Endodermal cell (in vitro differentiated cells): ENCODE measurements at regions not wholly inside any gene's neighbourhood (a gene's known extent, or its start where the extent isn't known, plus 50 kb on each side); places are given as distances from the start of the nearest gene placed in this dataset.

Experiments
- DNase-seq: peaks from one replicate; pipeline ENCODE4 v3.0.0-alpha.2; 2017
- H3K27ac ChIP-seq: 2 replicates; pipeline ENCODE4 v1.5.1; 2013; ENCODE audit warnings: mild to moderate bottlenecking, low read depth, low read length, moderate library complexity
- H3K27me3 ChIP-seq: 2 replicates; pipeline ENCODE4 v1.6.1; 2013; ENCODE audit warnings: mild to moderate bottlenecking, low read length, moderate library complexity; ENCODE audit not compliant: insufficient read depth, control insufficient read depth, poor library complexity, severe bottlenecking
- H3K36me3 ChIP-seq: 2 replicates; pipeline ENCODE4 v1.7.0; 2013; ENCODE audit warnings: mild to moderate bottlenecking, low read length, moderate library complexity; ENCODE audit not compliant: control insufficient read depth, insufficient read depth
- H3K4me1 ChIP-seq: one replicate; pipeline ENCODE4 v1.7.0; 2013; ENCODE audit warnings: low read length; ENCODE audit not compliant: control insufficient read depth, insufficient read depth
- H3K4me3 ChIP-seq: 2 replicates; pipeline ENCODE4 v1.5.1; 2013; ENCODE audit warnings: mild to moderate bottlenecking, low read length, moderate library complexity
- H3K9ac ChIP-seq: 2 replicates; pipeline ENCODE4 v1.6.1; 2013; ENCODE audit warnings: mild to moderate bottlenecking, low read length, moderate library complexity; ENCODE audit not compliant: poor library complexity, severe bottlenecking; ENCODE audit errors: extremely low read depth
- H3K9me3 ChIP-seq: 2 replicates; pipeline ENCODE4 v1.6.1; 2013; ENCODE audit warnings: mild to moderate bottlenecking, low read length, moderate library complexity; ENCODE audit not compliant: control insufficient read depth
- H3K27ac Mint-ChIP-seq: 2 replicates; pipeline ENCODE4 v1.8.0; 2020; ENCODE audit warnings: mixed read lengths
- H3K27me3 Mint-ChIP-seq: 2 replicates; pipeline ENCODE4 v1.8.0; 2021; ENCODE audit warnings: mild to moderate bottlenecking, mixed read lengths; ENCODE audit not compliant: insufficient read depth
- H3K36me3 Mint-ChIP-seq: 2 replicates; pipeline ENCODE4 v1.8.0; 2020; ENCODE audit warnings: low read depth, mixed read lengths
- H3K4me1 Mint-ChIP-seq: 2 replicates; pipeline ENCODE4 v1.8.0; 2020; ENCODE audit warnings: mixed read lengths
- H3K4me3 Mint-ChIP-seq: 2 replicates; pipeline ENCODE4 v1.8.0; 2020; ENCODE audit warnings: mild to moderate bottlenecking, moderate library complexity, mixed read lengths
- H3K9me3 Mint-ChIP-seq: 2 replicates; pipeline ENCODE4 v1.8.0; 2020; ENCODE audit warnings: mild to moderate bottlenecking, mixed read lengths
- CTCF ChIP-seq: fragments of 200-600 bp; sonication (generic); conservative IDR thresholded peaks from 2 replicates; pipeline ENCODE4 v1.5.0; 2021; ENCODE audit warnings: antibody characterized with exemption, mild to moderate bottlenecking
- WGBS, 2 experiments: methylation state at CpG; one replicate each; pipeline versions ENCODE4 v1.1.5 to v1.1.7; 2013; ENCODE audit warnings: missing lambda C conversion rate in 2 of 2, mixed read lengths in 1 of 2; ENCODE audit not compliant: insufficient coverage in 1 of 2, insufficient read length in 1 of 2; 5-methylcytosine and 5-hydroxymethylcytosine counted together

- no peak for DNase-seq
- Histone ChIP-seq H3K36me3 (no peaks in the 10 kb centered on the region), H3K4me1 (no peaks in the 10 kb centered on the region), H3K9me3 (no peaks in the 10 kb centered on the region), H3K27me3 (no peaks in the 10 kb centered on the region), H3K4me3 (no peak overlapping the region), H3K27ac (no peak overlapping the region), H3K9ac (no peak overlapping the region)
- Mint-ChIP-seq H3K36me3 (no peaks in the 10 kb centered on the region), H3K4me1 (no peaks in the 10 kb centered on the region), H3K27me3 (no peaks in the 10 kb centered on the region), H3K9me3 (peaks cover 2% of the 10 kb centered on the region), H3K27ac (no peak overlapping the region), H3K4me3 (no peak overlapping the region)
- TF ChIP-seq CTCF: no peak
- 95% methylated on average over 5 to 7 of the region's 7 CpGs for WGBS, 2 experiments
Measured at GRCh38 chr2:9717886-9718451, 87.2 kb upstream of the YWHAQ start.

GRCh38 chr2:9720352-9721093, 89.7 kb upstream of the YWHAQ start:
- no peaks in the 10 kb centered on the region for H3K36me3 Mint-ChIP-seq
- H3K27me3 Mint-ChIP-seq: no peaks in the 10 kb centered on the region
- Histone ChIP-seq H3K36me3 (no peaks in the 10 kb centered on the region), H3K4me3 (no peak overlapping the region), H3K27me3 (no peaks in the 10 kb centered on the region), H3K27ac (peak overlapping the region; percentile 24), H3K4me1 (no peaks in the 10 kb centered on the region), H3K9me3 (no peaks in the 10 kb centered on the region), H3K9ac (no peak overlapping the region)
- H3K9me3 Mint-ChIP-seq: peaks cover 2% of the 10 kb centered on the region
- H3K4me1 Mint-ChIP-seq: no peaks in the 10 kb centered on the region
- no peak for TF ChIP-seq CTCF
- H3K27ac Mint-ChIP-seq: no peak overlapping the region
- WGBS, 2 experiments: 82 to 90% methylated on average over 9 of the region's 9 CpGs
- no peak for DNase-seq
- H3K4me3 Mint-ChIP-seq: no peak overlapping the region

GRCh38 chr2:9721344-9721743, 90.5 kb upstream of the YWHAQ start:
- Histone ChIP-seq H3K9ac (no peak overlapping the region), H3K4me1 (no peaks in the 10 kb centered on the region), H3K27me3 (no peaks in the 10 kb centered on the region), H3K27ac (no peak overlapping the region), H3K4me3 (no peak overlapping the region), H3K9me3 (no peaks in the 10 kb centered on the region), H3K36me3 (no peaks in the 10 kb centered on the region)
- WGBS, 2 experiments: 91% methylated on average over 7 of the region's 7 CpGs
- Mint-ChIP-seq H3K9me3 (peaks cover 2% of the 10 kb centered on the region), H3K36me3 (no peaks in the 10 kb centered on the region), H3K27me3 (no peaks in the 10 kb centered on the region), H3K4me1 (no peaks in the 10 kb centered on the region), H3K4me3 (no peak overlapping the region), H3K27ac (no peak overlapping the region)
- TF ChIP-seq CTCF: no peak
- DNase-seq: no peak
